ENCODE measurements at regions not wholly inside any gene's neighbourhood (a gene's known extent, or its start where the extent isn't known, plus 50 kb on each side); places are given as distances from the start of the nearest gene placed in this dataset.

GRCh38 chr5:128649192-128649591 is 111.1 kb upstream of the FBN2 start:
- Histone ChIP-seq H3K9ac (ENCODE audit: control insufficient read depth, extremely low read depth, insufficient read depth, low read length) (no peak overlapping the region), H3K4me3 (ENCODE audit: control insufficient read depth in 2 of 3, extremely low read depth in 1 of 3, insufficient read depth in 2 of 3, low read depth in 1 of 3, low read length in 3 of 3) (no peak overlapping the region), H2AFZ (ENCODE audit: control insufficient read depth, low read length) (no peak overlapping the region), H3K9me3 (ENCODE audit: control insufficient read depth, low read depth, low read length) (no peaks in the 10 kb centered on the region), H3K27me3 (ENCODE audit: control insufficient read depth, extremely low read depth, insufficient read depth, low read length) (no peaks in the 10 kb centered on the region), H3K4me2 (ENCODE audit: control insufficient read depth, extremely low read depth, insufficient read depth, low read depth, low read length) (no peak overlapping the region), H3K36me3 (ENCODE audit: control insufficient read depth in 2 of 2, extremely low read depth in 1 of 2, insufficient read depth in 2 of 2, low read length in 2 of 2) (no peaks in the 10 kb centered on the region), H4K20me1 (ENCODE audit: control insufficient read depth, extremely low read depth, insufficient read depth, low read length) (no peaks in the 10 kb centered on the region), H3K4me1 (ENCODE audit: control insufficient read depth, extremely low read depth, insufficient read depth, low read length) (no peaks in the 10 kb centered on the region), H3K9me1 (ENCODE audit: control insufficient read depth, extremely low read depth, insufficient read depth, low read length) (no peaks in the 10 kb centered on the region), H3K27ac (ENCODE audit: control insufficient read depth, insufficient read depth, low read length) (no peak overlapping the region), H3K79me2 (ENCODE audit: control insufficient read depth, insufficient read depth, low read length) (no peaks in the 10 kb centered on the region)
- TF ChIP-seq CTCF (optimal IDR thresholded peaks at IDR 0.05 in 1 of 3, IDR thresholded peaks at IDR 0.05 in 1 of 3, conservative IDR thresholded peaks at IDR 0.05 in 1 of 3; ENCODE audit: extremely low read depth in 1 of 3, insufficient read depth in 2 of 3, low read length in 3 of 3) = no peak
- TF ChIP-seq EZH2 (IDR thresholded peaks at IDR 0.05; ENCODE audit: low read length) = no peak
- dilution Hi-C loops (cut with MboI; ENCODE audit: extremely low pct_ligation_motif_present, low sequenced_read_pairs) = no loop called here
- FAIRE-seq = no peak
- DNase-seq (ENCODE audit: low read depth, low spot score) = no peak

- Histone ChIP-seq H3K27me3 (ENCODE audit: control insufficient read depth, extremely low read depth, insufficient read depth, low read length) (no peaks in the 10 kb centered on the region), H3K9me1 (ENCODE audit: control insufficient read depth, extremely low read depth, insufficient read depth, low read length) (no peaks in the 10 kb centered on the region), H3K4me2 (ENCODE audit: control insufficient read depth, extremely low read depth, insufficient read depth, low read depth, low read length) (no peak overlapping the region), H2AFZ (ENCODE audit: control insufficient read depth, low read length) (no peak overlapping the region), H3K79me2 (ENCODE audit: control insufficient read depth, insufficient read depth, low read length) (no peaks in the 10 kb centered on the region), H3K27ac (ENCODE audit: control insufficient read depth, insufficient read depth, low read length) (no peak overlapping the region), H3K4me1 (ENCODE audit: control insufficient read depth, extremely low read depth, insufficient read depth, low read length) (no peaks in the 10 kb centered on the region), H3K9ac (ENCODE audit: control insufficient read depth, extremely low read depth, insufficient read depth, low read length) (no peak overlapping the region), H3K4me3 (ENCODE audit: control insufficient read depth in 2 of 3, extremely low read depth in 1 of 3, insufficient read depth in 2 of 3, low read depth in 1 of 3, low read length in 3 of 3) (no peak overlapping the region), H3K9me3 (ENCODE audit: control insufficient read depth, low read depth, low read length) (no peaks in the 10 kb centered on the region), H4K20me1 (ENCODE audit: control insufficient read depth, extremely low read depth, insufficient read depth, low read length) (no peaks in the 10 kb centered on the region), H3K36me3 (ENCODE audit: control insufficient read depth in 2 of 2, extremely low read depth in 1 of 2, insufficient read depth in 2 of 2, low read length in 2 of 2) (no peaks in the 10 kb centered on the region)
- dilution Hi-C loops (cut with MboI; ENCODE audit: extremely low pct_ligation_motif_present, low sequenced_read_pairs) = no loop called here
- TF ChIP-seq EZH2 (IDR thresholded peaks at IDR 0.05; ENCODE audit: low read length) = no peak
- no peak for TF ChIP-seq CTCF (optimal IDR thresholded peaks at IDR 0.05 in 1 of 3, IDR thresholded peaks at IDR 0.05 in 1 of 3, conservative IDR thresholded peaks at IDR 0.05 in 1 of 3; ENCODE audit: extremely low read depth in 1 of 3, insufficient read depth in 2 of 3, low read length in 3 of 3)
- FAIRE-seq (no peak), DNase-seq (ENCODE audit: low read depth, low spot score) (no peak)
These were observed 125.0 kb upstream of the FBN2 start for GRCh38 chr5:128662997-128663396.
